Ishikawa (cell line): ENCODE measurements at regions not wholly inside any gene's neighbourhood (a gene's known extent, or its start where the extent isn't known, plus 50 kb on each side); places are given as distances from the start of the nearest gene placed in this dataset.

ENCODE experiments used
- EGR1 ChIP-seq: IDR thresholded peaks from 2 replicates; pipeline ENCODE4 v1.6.1; 2012
- EP300 ChIP-seq: IDR thresholded peaks from 2 replicates; pipeline ENCODE4 v1.6.1; 2012; ENCODE audit warnings: borderline replicate concordance
- FOXM1 ChIP-seq: IDR thresholded peaks from 2 replicates; pipeline ENCODE4 v1.6.1; 2012; ENCODE audit warnings: low read depth, borderline replicate concordance
- TEAD4 ChIP-seq: IDR thresholded peaks from 2 replicates; pipeline ENCODE4 v1.6.1; 2012

DNA sequence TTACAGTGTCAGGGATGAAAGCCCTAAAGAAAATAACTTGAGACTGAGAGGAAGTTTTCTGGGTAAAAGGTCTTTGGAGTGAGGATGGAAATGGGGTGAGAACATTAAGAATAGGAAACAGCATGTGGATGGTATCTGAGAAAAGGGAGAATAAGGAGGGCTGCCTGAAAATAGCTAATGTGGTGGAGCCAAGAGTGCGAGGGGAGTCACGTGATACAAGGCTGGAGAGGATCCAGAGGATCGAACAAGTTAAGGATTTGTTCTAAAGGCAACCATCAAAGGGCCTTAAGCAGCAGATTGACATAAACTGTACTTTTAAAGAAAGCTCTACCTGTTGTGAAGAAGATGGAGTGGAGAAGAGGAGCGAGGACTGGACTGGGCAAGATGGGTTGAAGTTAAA lies 347.4 kb upstream of the AGA start:
- no peak for TF ChIP-seq FOXM1
- TF ChIP-seq EP300 = no peak
- TF ChIP-seq EGR1 = no peak
- no peak for TF ChIP-seq TEAD4
